GM23338 (cell line): ENCODE measurements at regions not wholly inside any gene's neighbourhood (a gene's known extent, or its start where the extent isn't known, plus 50 kb on each side); places are given as distances from the start of the nearest gene placed in this dataset.

Experiments used
- ATAC-seq: fragments of 200-7000 bp; cut with Tn5 transposase; 3 replicates; pipeline ENCODE4 v1.9.1; 2020
- DNase-seq: peaks from one replicate; pipeline ENCODE4 v3.0.0-alpha.2; 2015; ENCODE audit warnings: low spot score
- H2AFZ ChIP-seq: fragments of 200-600 bp; sonication (generic); 2 replicates; pipeline ENCODE4 v1.8.0; 2016; ENCODE audit warnings: antibody characterized with exemption, mild to moderate bottlenecking, moderate library complexity
- H3F3A ChIP-seq: fragments of 200-600 bp; sonication (generic); replicated peaks from 2 replicates; pipeline ENCODE4 v1.8.0; 2017; ENCODE audit warnings: antibody characterized with exemption, mixed run types, low read depth
- H3K27ac ChIP-seq: fragments of 200-600 bp; sonication (generic); 2 replicates; pipeline ENCODE4 v1.6.1; 2016; ENCODE audit warnings: low read depth
- H3K27me3 ChIP-seq: fragments of 200-600 bp; sonication (generic); 2 replicates; pipeline ENCODE4 v1.8.0; 2016; ENCODE audit warnings: mild to moderate bottlenecking, mixed run types, moderate library complexity; ENCODE audit not compliant: insufficient read depth
- H3K36me3 ChIP-seq: fragments of 200-600 bp; sonication (generic); 2 replicates; pipeline ENCODE4 v1.8.0; 2016; ENCODE audit warnings: mild to moderate bottlenecking; ENCODE audit not compliant: insufficient read depth
- H3K4me1 ChIP-seq: fragments of 200-600 bp; sonication (generic); 2 replicates; pipeline ENCODE4 v1.8.0; 2016; ENCODE audit warnings: mild to moderate bottlenecking, moderate library complexity; ENCODE audit not compliant: insufficient read depth
- H3K4me2 ChIP-seq: fragments of 200-600 bp; sonication (generic); 2 replicates; pipeline ENCODE4 v1.7.1; 2017; ENCODE audit warnings: mixed run types
- H3K4me3 ChIP-seq: fragments of 200-600 bp; sonication (generic); 2 replicates; pipeline ENCODE4 v1.6.1; 2016; ENCODE audit warnings: mixed run types
- H3K79me2 ChIP-seq: fragments of 200-600 bp; sonication (generic); replicated peaks from 2 replicates; pipeline ENCODE4 v1.8.0; 2017; ENCODE audit warnings: mild to moderate bottlenecking; ENCODE audit not compliant: insufficient read depth
- H3K9me2 ChIP-seq: fragments of 200-600 bp; sonication (generic); 2 replicates; pipeline ENCODE4 v1.8.0; 2017; ENCODE audit not compliant: insufficient read depth
- H4K20me1 ChIP-seq: fragments of 200-600 bp; sonication (generic); replicated peaks from 2 replicates; pipeline ENCODE4 v1.8.0; 2017; ENCODE audit warnings: mild to moderate bottlenecking; ENCODE audit not compliant: insufficient read depth
- H3K27ac Mint-ChIP-seq: 2 replicates; pipeline ENCODE4 v1.8.0; 2020; ENCODE audit warnings: inconsistent platforms, mild to moderate bottlenecking, moderate library complexity, mixed read lengths
- H3K27me3 Mint-ChIP-seq: 3 replicates; pipeline ENCODE4 v1.8.0; 2022; ENCODE audit warnings: low read depth, mild to moderate bottlenecking, moderate library complexity, mixed read lengths, inconsistent platforms; ENCODE audit not compliant: insufficient read depth, poor library complexity
- H3K36me3 Mint-ChIP-seq: 3 replicates; pipeline ENCODE4 v1.8.0; 2021; ENCODE audit warnings: low read depth, mild to moderate bottlenecking, inconsistent platforms, moderate library complexity, mixed read lengths
- H3K4me1 Mint-ChIP-seq: 3 replicates; pipeline ENCODE4 v1.8.0; 2020; ENCODE audit warnings: mild to moderate bottlenecking, inconsistent platforms, mixed read lengths
- H3K4me3 Mint-ChIP-seq: 3 replicates; pipeline ENCODE4 v1.8.0; 2021; ENCODE audit warnings: moderate library complexity, mild to moderate bottlenecking, inconsistent platforms, mixed read lengths
- H3K9me3 Mint-ChIP-seq: 3 replicates; pipeline ENCODE4 v1.8.0; 2020; ENCODE audit warnings: moderate library complexity, mild to moderate bottlenecking, inconsistent platforms, mixed read lengths
- CREB1 ChIP-seq: fragments of 250-450 bp; sonication (Bioruptor Pico); IDR thresholded peaks from 2 replicates; pipeline ENCODE4 v1.5.0; 2020; ENCODE audit warnings: low read depth, mild to moderate bottlenecking, moderate library complexity
- EZH2 ChIP-seq: fragments of 200-600 bp; sonication (generic); IDR thresholded peaks from one replicate; pipeline ENCODE4 v1.8.0; 2017; ENCODE audit warnings: antibody characterized with exemption, mild to moderate bottlenecking, low read depth; ENCODE audit not compliant: unreplicated experiment
- EZH2phosphoT487 ChIP-seq: fragments of 200-600 bp; sonication (generic); IDR thresholded peaks from one replicate; pipeline ENCODE4 v1.8.1; 2018; ENCODE audit warnings: antibody characterized with exemption; ENCODE audit not compliant: unreplicated experiment
- NANOG ChIP-seq: IDR thresholded peaks from 2 replicates; pipeline ENCODE4 v1.6.1; 2016; ENCODE audit warnings: antibody characterized with exemption, borderline replicate concordance
- POLR2AphosphoS5 ChIP-seq: IDR thresholded peaks from 2 replicates; pipeline ENCODE4 v1.6.1; 2016; ENCODE audit warnings: antibody characterized with exemption, low read depth
- STAT1 ChIP-seq: IDR thresholded peaks from one replicate; pipeline ENCODE4 v1.6.1; 2016; ENCODE audit warnings: antibody characterized with exemption; ENCODE audit not compliant: unreplicated experiment
- TF ChIP-seq, protein P1 (sequence below), 2 experiments: fragments of 200-600 bp in 1 of 2; sonication (generic) in 1 of 2; conservative IDR thresholded peaks; 2 replicates each; pipeline versions ENCODE4 v1.5.1 to v1.6.1; 2016 to 2017; ENCODE audit warnings: antibody characterized with exemption in 2 of 2, low read depth in 2 of 2, mild to moderate bottlenecking in 2 of 2, moderate library complexity in 1 of 2
- TF ChIP-seq, protein P2 (sequence below): IDR thresholded peaks from 2 replicates; pipeline ENCODE4 v1.6.1; 2016; ENCODE audit warnings: antibody characterized with exemption

DNA sequence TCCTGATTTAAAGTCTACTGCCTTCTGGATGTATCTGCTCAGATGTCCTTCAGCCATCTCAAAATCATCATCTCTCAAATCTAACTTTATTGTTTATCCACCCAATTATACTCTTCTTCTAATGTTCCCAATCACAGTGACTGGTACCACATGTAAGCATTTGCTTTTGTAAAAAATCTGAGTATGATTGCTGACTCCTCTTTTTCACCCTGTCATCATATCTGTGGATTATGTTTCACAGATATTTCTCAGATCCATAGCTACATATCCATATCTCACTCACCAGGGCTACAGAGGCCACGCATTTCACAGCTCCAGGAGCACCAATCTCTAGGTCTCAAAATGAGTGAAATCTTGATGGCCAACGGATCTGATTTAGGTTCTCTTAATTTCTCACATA, 76.1 kb downstream of the DHRS2 start:
- Histone ChIP-seq H2AFZ (no peak overlapping the region), H3K36me3 (no peaks in the 10 kb centered on the region; the same call in 1 of the 2 replicates), H3F3A (no peaks in the 10 kb centered on the region), H3K27ac (no peak overlapping the region), H3K4me2 (no peak overlapping the region), H3K9me2 (peaks cover 11% of the 10 kb centered on the region), H3K4me3 (no peak overlapping the region), H3K4me1 (no peaks in the 10 kb centered on the region), H3K27me3 (no peaks in the 10 kb centered on the region), H4K20me1 (no peaks in the 10 kb centered on the region), H3K79me2 (no peaks in the 10 kb centered on the region)
- peaks cover 1% of the 10 kb centered on the region for H3K27me3 Mint-ChIP-seq
- no peak for DNase-seq
- no peak for ATAC-seq
- H3K4me1 Mint-ChIP-seq: no peaks in the 10 kb centered on the region
- H3K9me3 Mint-ChIP-seq: peaks cover 30% of the 10 kb centered on the region
- no peak overlapping the region for H3K27ac Mint-ChIP-seq
- H3K4me3 Mint-ChIP-seq: no peak overlapping the region
- peaks cover 4% of the 10 kb centered on the region; the same call in 2 of the 3 replicates for H3K36me3 Mint-ChIP-seq
- TF ChIP-seq, protein P1, sequence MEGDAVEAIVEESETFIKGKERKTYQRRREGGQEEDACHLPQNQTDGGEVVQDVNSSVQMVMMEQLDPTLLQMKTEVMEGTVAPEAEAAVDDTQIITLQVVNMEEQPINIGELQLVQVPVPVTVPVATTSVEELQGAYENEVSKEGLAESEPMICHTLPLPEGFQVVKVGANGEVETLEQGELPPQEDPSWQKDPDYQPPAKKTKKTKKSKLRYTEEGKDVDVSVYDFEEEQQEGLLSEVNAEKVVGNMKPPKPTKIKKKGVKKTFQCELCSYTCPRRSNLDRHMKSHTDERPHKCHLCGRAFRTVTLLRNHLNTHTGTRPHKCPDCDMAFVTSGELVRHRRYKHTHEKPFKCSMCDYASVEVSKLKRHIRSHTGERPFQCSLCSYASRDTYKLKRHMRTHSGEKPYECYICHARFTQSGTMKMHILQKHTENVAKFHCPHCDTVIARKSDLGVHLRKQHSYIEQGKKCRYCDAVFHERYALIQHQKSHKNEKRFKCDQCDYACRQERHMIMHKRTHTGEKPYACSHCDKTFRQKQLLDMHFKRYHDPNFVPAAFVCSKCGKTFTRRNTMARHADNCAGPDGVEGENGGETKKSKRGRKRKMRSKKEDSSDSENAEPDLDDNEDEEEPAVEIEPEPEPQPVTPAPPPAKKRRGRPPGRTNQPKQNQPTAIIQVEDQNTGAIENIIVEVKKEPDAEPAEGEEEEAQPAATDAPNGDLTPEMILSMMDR (conservative IDR thresholded peaks at IDR 0.05; ENCODE audit: low read depth in 2 of 2): no peak

DNA sequence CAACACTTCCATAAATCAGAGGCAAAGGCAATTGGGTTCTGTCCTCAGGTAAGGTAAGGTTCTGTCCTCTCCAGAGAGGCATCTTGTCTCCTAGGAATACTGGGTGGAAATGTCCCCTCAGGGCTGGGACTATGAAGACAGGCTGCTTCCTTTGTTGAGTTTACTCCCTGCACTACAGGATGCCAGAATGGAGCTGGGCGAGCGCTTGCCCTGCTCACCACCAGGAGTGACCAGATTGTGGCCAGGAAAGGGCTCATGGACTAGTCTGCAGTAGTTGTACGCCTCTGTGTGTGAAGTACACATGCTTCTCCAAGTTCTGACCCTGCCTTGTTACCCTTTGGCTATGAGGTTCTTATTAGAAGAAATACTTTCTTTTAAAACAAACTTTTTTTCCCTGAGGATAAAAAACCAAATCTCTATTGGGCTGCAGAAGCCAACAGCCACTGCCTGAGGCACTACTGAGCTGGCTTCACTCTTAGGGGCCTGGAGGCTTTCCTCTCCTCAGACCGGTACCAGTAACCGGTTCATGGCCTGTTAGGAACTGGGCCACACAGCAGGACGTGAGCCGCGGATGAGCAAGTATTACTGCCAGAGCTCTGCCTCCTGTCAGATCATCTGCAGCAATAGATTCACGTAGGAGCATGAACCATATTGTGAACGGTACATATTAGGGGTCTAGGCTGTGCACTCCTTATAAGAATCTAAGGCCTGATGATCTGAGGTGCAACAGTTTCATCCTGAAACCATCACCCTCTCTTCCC, 83.2 kb downstream of the DHRS2 start:
- ATAC-seq (peak; percentile 48; the same call in 2 of the 3 replicates), DNase-seq (no peak)
- Histone ChIP-seq H4K20me1 (no peaks in the 10 kb centered on the region), H2AFZ (peak overlapping the region; percentile 32; the same call in 1 of the 2 replicates), H3K9me2 (no peaks in the 10 kb centered on the region; the same call in 1 of the 2 replicates), H3K4me1 (no peaks in the 10 kb centered on the region), H3K4me3 (no peak overlapping the region), H3K4me2 (no peak overlapping the region), H3K27ac (no peak overlapping the region), H3K79me2 (no peaks in the 10 kb centered on the region), H3K27me3 (no peaks in the 10 kb centered on the region), H3K36me3 (no peaks in the 10 kb centered on the region), H3F3A (no peaks in the 10 kb centered on the region)
- H3K36me3 Mint-ChIP-seq: no peaks in the 10 kb centered on the region; the same call in 2 of the 3 replicates
- no peak overlapping the region for H3K27ac Mint-ChIP-seq
- no peak for TF ChIP-seq STAT1
- H3K4me1 Mint-ChIP-seq: no peaks in the 10 kb centered on the region
- H3K27me3 Mint-ChIP-seq: peaks cover 4% of the 10 kb centered on the region
- H3K9me3 Mint-ChIP-seq: peaks cover 7% of the 10 kb centered on the region; the same call in 1 of the 3 replicates
- no peak overlapping the region for H3K4me3 Mint-ChIP-seq

DNA sequence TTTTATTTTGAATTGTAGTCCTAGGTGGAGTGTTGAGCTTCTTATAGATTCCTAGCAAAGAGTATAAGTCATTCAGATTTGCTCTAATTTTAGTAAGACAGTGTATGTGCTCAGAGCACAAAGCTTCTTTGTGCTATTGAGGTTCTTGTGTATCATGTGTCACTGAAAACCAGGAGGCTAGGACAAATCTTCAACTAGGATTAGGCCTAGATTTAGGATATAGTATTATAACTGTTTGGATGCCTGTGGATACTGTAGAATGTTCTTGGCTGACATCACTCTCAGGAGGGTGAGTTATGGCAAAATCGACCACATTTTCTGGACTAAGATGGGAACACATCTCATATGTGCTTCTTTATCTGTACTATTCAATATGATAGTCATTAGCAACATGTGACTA, 86.5 kb downstream of the DHRS2 start:
- no peaks in the 10 kb centered on the region; the same call in 1 of the 2 replicates for H3K9me2 ChIP-seq
- H3K4me1 Mint-ChIP-seq: no peaks in the 10 kb centered on the region
- H3K27ac ChIP-seq: no peak overlapping the region
- ATAC-seq: no peak
- no peaks in the 10 kb centered on the region for H3K36me3 Mint-ChIP-seq
- no peaks in the 10 kb centered on the region for H3K36me3 ChIP-seq
- no peaks in the 10 kb centered on the region for H3K4me1 ChIP-seq
- H3F3A ChIP-seq: no peaks in the 10 kb centered on the region
- H4K20me1 ChIP-seq: no peaks in the 10 kb centered on the region
- H3K9me3 Mint-ChIP-seq: no peaks in the 10 kb centered on the region
- TF ChIP-seq EZH2 (no peak), EZH2phosphoT487 (no peak), NANOG (no peak), POLR2AphosphoS5 (no peak), CREB1 (CRISPR knock-in tag) (no peak)
- TF ChIP-seq, protein P1 (conservative IDR thresholded peaks at IDR 0.05; ENCODE audit: low read depth in 2 of 2): no peak
- TF ChIP-seq, protein P2, sequence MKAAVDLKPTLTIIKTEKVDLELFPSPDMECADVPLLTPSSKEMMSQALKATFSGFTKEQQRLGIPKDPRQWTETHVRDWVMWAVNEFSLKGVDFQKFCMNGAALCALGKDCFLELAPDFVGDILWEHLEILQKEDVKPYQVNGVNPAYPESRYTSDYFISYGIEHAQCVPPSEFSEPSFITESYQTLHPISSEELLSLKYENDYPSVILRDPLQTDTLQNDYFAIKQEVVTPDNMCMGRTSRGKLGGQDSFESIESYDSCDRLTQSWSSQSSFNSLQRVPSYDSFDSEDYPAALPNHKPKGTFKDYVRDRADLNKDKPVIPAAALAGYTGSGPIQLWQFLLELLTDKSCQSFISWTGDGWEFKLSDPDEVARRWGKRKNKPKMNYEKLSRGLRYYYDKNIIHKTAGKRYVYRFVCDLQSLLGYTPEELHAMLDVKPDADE: no peak
- no peak overlapping the region for H3K27ac Mint-ChIP-seq
- peaks cover 5% of the 10 kb centered on the region for H3K27me3 Mint-ChIP-seq
- H3K27me3 ChIP-seq: no peaks in the 10 kb centered on the region
- H3K4me3 ChIP-seq: no peak overlapping the region
- no peak for DNase-seq
- H3K4me3 Mint-ChIP-seq: no peak overlapping the region
- no peaks in the 10 kb centered on the region for H3K79me2 ChIP-seq
- no peak overlapping the region for H3K4me2 ChIP-seq
- H2AFZ ChIP-seq: no peak overlapping the region
